NCI-H128 (cell line): ENCODE measurements at regions not wholly inside any gene's neighbourhood (a gene's known extent, or its start where the extent isn't known, plus 50 kb on each side); places are given as distances from the start of the nearest gene placed in this dataset.
"Not testable (repeated sequence)": the region's sequence is repeated elsewhere in the genome, so short reads cannot be mapped to it uniquely, and the experiment has no call there.

Source experiments
- DNase-seq: peaks from one replicate; lab custom pipeline; 2025; ENCODE audit not compliant: unreplicated experiment; lab: John Stamatoyannopoulos, UW

GRCh38 chr4:137890812-137891211 lies 351.3 kb downstream of the SLC7A11 start:
- DNase-seq, result no peak

DNA sequence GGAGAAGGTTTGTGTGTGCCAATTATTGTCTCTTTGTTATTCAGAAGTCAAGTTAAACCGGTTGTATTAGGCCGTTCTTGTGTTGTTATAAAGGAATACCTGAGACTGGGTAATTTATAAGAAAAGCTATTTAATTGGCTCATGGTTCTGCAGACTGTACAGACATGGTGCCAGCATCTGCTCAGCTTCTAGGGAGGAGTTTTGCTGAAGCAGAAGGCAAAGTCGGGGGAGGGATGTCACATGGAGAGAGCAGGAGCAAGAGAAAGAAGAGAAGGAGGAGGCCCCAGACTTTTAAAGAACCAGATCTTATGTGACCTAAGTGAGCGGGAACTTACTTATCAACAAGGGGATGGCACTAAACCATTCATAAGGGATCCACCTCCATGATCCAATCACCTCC lies 349.3 kb upstream of the PCDH18 start:
- DNase-seq, result no peak

- not testable (repeated sequence) for DNase-seq
Observed at GRCh38 chr4:137868067-137868466, 335.8 kb upstream of the PCDH18 start.

GRCh38 chr4:137866671-137867070 lies 334.4 kb upstream of the PCDH18 start:
- DNase-seq, result no peak

DNA sequence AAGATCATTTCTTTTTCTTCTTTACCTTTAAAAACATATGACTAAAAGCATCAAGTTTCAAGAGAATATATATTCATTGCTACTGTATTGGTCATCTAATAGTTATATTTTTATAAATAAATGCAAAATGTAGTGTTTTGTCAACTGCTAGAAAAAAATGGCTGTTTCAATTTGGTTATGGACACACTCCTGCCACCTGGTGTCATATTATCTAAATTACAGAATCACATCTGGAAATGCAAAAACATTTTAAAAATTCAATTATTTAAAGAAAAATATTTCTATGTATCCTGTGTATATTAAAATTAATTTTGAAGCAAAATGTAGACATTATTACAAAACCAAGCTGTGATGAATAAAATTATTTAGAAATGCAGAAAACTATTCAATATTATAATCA lies 329.4 kb upstream of the PCDH18 start:
- DNase-seq, result no peak

DNA sequence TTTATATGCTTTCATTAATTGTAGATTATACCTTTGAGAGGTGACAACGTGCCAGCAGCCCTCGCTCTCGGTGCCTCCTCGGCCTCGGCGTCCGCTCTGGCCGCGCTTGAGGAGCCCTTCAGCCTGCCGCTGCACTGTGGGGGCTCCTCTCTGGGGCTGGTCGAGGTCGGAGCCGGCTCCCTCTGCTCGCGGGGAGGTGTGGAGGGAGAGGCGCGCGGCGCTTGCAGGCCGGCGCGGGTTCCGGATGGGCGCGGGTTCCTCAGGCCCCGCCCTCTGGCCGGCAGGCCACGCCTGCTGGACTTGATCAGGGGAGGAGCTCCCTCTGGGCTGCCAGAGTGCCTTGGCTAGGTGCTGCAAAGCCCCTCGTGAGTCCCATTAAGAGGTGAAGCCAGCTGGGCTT lies 321.1 kb upstream of the PCDH18 start:
- no peak for DNase-seq

- DNase-seq, result no peak
Observed at GRCh38 chr4:137852326-137852725, 320.0 kb upstream of the PCDH18 start.

DNA sequence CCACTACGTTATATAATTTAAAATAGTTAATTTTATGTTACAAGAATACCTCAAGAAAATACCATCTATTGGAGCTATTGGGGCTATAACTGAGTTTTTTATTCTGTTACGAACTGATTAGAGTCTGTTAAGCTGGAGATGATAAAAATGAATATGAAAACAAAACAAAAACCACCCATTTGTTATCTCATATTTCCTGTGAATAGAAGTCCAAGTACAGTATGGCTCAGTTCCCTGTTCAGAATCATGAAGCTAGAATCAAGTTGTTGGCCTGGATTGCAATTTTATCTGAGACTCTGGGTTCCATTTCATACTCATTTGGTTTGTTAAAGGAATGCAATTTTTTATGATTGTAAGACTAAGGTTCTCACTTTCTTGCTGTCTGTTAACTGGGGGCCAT lies 319.1 kb upstream of the PCDH18 start:
- no peak for DNase-seq

GRCh38 chr4:137827945-137828344 lies 295.7 kb upstream of the PCDH18 start:
- not testable (repeated sequence) for DNase-seq

DNA sequence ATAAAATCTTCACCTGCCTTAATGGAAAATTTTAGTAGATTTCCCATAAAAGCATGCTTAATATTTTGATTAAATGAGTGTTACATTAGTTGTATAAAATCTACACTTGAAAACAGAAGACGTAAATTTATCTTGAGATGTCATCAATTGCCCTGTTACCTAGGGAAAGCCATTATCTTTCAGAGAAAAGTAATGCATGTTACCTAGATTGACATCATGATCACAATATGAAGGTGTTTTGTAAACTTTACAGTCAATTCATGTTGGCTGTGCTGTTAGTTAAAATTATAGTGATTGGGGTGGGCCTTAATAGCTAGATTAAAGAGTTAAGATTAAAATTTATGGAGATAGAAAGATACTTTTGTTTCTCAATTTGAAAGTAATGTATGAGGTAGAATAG lies 293.2 kb upstream of the PCDH18 start:
- DNase-seq, result no peak

DNA sequence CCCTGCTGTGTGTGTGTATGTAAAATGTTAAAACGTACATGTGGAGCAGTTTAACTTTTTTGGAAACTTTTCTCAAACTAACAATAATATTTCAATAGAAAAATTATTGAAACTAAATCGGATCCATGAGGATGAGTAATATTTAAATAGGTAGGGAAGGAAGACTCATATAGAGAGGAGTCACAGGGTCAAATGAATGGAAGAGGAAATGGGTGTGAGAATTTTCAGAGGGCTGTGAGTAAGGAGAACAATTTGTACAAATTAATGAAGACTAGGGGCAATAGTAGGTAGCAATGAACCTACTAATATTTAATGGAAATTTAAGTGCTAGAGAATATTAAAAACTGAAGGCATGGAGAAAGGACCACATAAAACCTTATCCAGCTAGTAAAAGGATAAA lies 290.7 kb upstream of the PCDH18 start:
- no peak for DNase-seq

GRCh38 chr4:137819964-137820383 lies 287.7 kb upstream of the PCDH18 start:
- no peak for DNase-seq

GRCh38 chr4:137812258-137812657 lies 280.0 kb upstream of the PCDH18 start:
- DNase-seq, result no peak

GRCh38 chr4:137806420-137806819 lies 274.1 kb upstream of the PCDH18 start:
- DNase-seq, result no peak

DNA sequence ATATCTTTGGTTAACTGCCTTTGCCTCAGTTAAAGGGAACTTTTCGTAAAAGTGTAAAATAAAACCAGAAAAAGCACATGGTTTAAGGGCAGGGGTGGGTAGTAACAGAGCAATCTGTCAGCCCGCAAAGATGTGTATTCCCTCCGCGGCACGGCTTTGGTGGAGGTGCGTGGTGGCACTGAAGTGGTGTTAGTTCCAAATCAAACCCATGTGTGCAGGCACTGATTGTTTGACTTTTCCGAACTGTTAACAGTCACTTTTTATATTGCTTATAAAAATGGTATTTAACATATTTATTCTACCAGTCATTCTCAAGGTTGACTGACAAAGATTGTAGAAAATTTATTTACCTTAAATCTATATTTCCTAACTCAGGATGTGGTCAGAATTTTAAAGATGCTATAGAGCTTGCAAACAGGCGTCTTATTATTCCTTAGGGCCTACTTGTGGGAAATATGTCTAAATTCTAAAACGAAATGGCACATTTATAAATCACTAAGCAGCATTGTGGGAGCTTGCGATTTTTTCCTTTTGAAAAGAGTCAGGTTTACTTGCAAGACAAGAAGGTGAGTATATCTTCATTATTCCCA lies 272.7 kb upstream of the PCDH18 start:
- no peak for DNase-seq

DNA sequence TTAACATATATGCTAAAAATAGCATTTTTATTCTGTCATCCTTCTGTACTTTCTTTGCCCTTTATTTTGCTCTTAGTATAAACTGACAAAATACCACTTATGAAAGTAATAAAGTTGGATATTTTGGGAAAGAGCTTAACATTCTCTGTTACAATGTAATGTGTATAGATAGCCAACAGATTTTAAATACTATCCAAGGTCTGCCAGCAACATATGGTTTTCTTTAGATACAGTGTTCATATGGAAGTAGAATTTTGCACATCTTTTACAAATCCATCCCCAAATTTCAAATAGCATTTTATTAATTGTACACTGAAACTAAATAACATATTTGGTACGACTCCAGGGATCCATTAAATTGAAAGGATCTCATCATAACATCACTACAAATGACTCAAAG lies 268.6 kb upstream of the PCDH18 start:
- no peak for DNase-seq

- no peak for DNase-seq
Observed at GRCh38 chr4:137794764-137795254, 262.5 kb upstream of the PCDH18 start.

DNA sequence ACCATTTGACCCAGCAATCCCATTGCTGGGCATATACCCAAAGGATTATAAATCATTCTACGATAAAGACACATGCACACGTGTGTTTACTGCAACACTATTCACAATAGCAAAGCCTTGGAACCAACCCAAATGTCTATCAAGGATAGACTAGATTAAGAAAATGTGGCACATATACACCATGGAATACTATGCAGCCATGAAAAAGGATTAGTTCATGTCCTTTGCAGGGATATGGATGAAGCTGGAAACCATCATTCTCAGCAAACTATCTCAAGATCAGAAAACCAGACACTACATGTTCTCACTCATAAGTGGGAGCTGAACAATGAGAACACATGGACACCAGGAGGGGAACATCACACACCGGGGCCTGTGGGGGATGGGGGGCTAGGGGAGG lies 257.0 kb upstream of the PCDH18 start:
- not testable (repeated sequence) for DNase-seq

- DNase-seq, result not testable (repeated sequence)
Observed at GRCh38 chr4:137783923-137784322, 251.6 kb upstream of the PCDH18 start.

GRCh38 chr4:137775701-137776100 lies 243.4 kb upstream of the PCDH18 start:
- no peak for DNase-seq

DNA sequence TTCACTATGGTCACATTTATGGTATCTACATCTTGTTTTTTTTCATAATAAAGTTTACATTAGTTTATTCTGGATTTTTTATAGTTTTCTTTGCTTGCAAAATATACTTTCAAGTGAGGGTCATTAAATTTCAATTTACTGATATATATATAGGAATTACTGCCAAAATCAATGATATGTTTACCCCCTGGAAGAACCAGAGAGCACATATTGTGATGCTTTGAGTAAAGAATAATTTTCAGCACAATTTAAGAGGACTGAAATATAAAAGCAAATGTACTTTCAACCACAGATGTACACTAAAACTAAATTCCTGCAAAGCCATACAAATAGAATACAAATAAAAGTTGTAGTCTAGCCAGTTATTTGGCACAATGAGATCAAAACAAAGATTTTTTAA lies 242.2 kb upstream of the PCDH18 start:
- DNase-seq, result no peak

DNA sequence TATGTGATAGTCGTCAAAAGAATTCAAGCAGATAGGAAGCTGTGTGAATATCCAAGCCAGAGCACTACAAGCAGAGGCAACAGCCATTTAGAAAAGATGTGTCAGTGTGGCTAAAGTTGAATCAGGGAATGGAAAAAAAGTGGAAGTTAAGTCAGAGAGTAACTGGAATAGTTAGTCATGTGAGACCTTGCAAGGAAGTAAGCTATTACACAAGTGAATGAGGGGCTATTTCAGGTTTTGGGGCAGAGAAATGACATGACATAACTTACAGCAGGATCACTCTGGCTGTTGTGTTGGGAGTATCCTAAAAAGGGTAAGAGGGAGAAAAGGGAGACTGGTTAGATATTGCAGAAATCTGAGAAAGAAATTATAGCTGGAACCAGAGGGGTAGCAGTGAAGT lies 236.6 kb upstream of the PCDH18 start:
- no peak for DNase-seq

GRCh38 chr4:137768196-137768595 lies 235.9 kb upstream of the PCDH18 start:
- no peak for DNase-seq
